Lung (tissue), 11 donors: ENCODE measurements at regions not wholly inside any gene's neighbourhood (a gene's known extent, or its start where the extent isn't known, plus 50 kb on each side); places are given as distances from the start of the nearest gene placed in this dataset.

Experiments
- ATAC-seq: fragments of 200-7000 bp; cut with Tn5 transposase; one replicate; pipeline ENCODE4 v1.9.1; 2020; ENCODE audit warnings: moderate number of reproducible peaks; ENCODE audit not compliant: insufficient read depth, low FRiP score
- DNase-seq, 3 donors: peaks; one replicate each; pipeline ENCODE4 v3.0.0-alpha.2; 2013 to 2017
- H3K27ac ChIP-seq, 2 donors: one replicate each; pipeline ENCODE4 v1.5.1; 2013; ENCODE audit warnings: mild to moderate bottlenecking in 2 of 2, moderate library complexity in 2 of 2, control low read depth in 1 of 2, inconsistent platforms in 1 of 2, low read depth in 1 of 2, low read length in 1 of 2
- H3K27me3 ChIP-seq, 3 donors: one replicate each; pipeline ENCODE4 v1.5.1; 2013; ENCODE audit warnings: low read length in 2 of 3; ENCODE audit not compliant: control insufficient read depth in 3 of 3, insufficient read depth in 3 of 3
- H3K36me3 ChIP-seq, 4 donors: one replicate each; pipeline ENCODE4 v1.5.1; 2013; ENCODE audit warnings: low read length in 4 of 4, mild to moderate bottlenecking in 1 of 4, moderate library complexity in 1 of 4; ENCODE audit not compliant: control insufficient read depth in 4 of 4, insufficient read depth in 4 of 4
- H3K4me1 ChIP-seq, 5 donors: one replicate each; pipeline ENCODE4 v1.5.1; 2013; ENCODE audit warnings: low read length in 5 of 5, mild to moderate bottlenecking in 2 of 5, moderate library complexity in 1 of 5; ENCODE audit not compliant: control insufficient read depth in 5 of 5, insufficient read depth in 5 of 5
- H3K4me3 ChIP-seq: one replicate; pipeline ENCODE4 v1.5.1; 2013; ENCODE audit warnings: mild to moderate bottlenecking, control low read depth, moderate library complexity
- H3K9ac ChIP-seq, 2 donors: one replicate each; pipeline ENCODE4 v1.5.1; 2013; ENCODE audit warnings: low read length in 2 of 2, control low read depth in 1 of 2; ENCODE audit not compliant: insufficient read depth in 1 of 2
- H3K9me3 ChIP-seq, 4 donors: one replicate each; pipeline ENCODE4 v1.5.1; 2013; ENCODE audit warnings: low read length in 3 of 4, mild to moderate bottlenecking in 1 of 4, moderate library complexity in 1 of 4; ENCODE audit not compliant: control insufficient read depth in 4 of 4, insufficient read depth in 3 of 4
- CTCF ChIP-seq: IDR thresholded peaks from 2 replicates; pipeline ENCODE4 v1.5.1; 2012; ENCODE audit warnings: mild to moderate bottlenecking; ENCODE audit errors: control extremely low read depth, extremely low read depth
- WGBS, 2 donors: extraction: QIAGEN DNeasy Blood & Tissue Kit; methylation state at CpG; one replicate each; pipeline ENCODE4 v1.1.7; 2013; 5-methylcytosine and 5-hydroxymethylcytosine counted together
- donor health status: control.
- donor health status: control.
- donor health status: Bipolar disorder and iron deficiency.
- donor health status: healthy.
- donor health status: DM: yes; HTN: yes; CAD: no.

GRCh38 chr5:61687371-61687770, 355.3 kb downstream of the ZSWIM6 start:
- no peak overlapping the region for H3K4me3 ChIP-seq
- no peaks in the 10 kb centered on the region for H3K36me3 ChIP-seq
- no peak for ATAC-seq
- 46 to 67% methylated on average over 5 of the region's 5 CpGs for WGBS, 2 donors
- no peak overlapping the region for H3K9ac ChIP-seq
- H3K4me1 ChIP-seq = peaks cover 0 to 18% (median 0%) of the 10 kb centered on the region in 5 donors
- H3K9me3 ChIP-seq = no peaks in the 10 kb centered on the region
- H3K27ac ChIP-seq = no peak overlapping the region
- no peak for TF ChIP-seq CTCF
- peak in 1 of 3 donors; percentile 5 for DNase-seq
- no peaks in the 10 kb centered on the region for H3K27me3 ChIP-seq

DNA sequence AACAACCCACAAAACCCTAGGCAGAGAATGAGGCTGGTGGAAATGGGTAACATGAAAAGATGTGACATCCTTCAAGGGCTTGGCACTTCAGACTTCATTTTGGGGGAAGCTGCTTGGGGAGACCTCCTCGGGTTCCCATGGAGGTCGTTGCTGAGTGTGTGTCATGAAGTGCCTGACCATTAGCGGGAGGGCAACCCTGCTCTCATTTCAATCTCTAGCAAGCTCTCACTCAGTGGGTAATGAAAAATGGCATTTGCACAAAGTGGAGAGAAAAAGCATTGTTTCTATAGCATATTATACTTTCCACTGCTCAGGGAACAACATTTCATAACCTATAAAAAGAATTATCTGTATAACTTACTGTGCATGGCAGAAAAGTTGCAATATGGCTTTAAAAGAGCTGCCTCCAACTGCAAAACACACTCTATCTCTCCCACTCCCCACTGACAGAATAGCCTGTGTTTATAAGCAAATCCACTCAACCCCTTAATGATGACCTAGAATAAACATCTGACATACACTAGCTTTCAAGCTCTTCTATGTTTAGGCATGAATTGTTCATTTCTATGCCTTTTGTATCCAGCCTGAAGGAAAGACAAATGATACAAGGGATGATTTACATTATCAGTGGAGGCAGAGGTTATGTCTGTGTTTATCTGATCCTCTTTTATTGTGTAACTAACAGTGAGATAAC, 357.2 kb downstream of the ZSWIM6 start:
- ATAC-seq (no peak), DNase-seq (peak in 2 of 3 donors; percentile 46 to 74)
- 51 to 75% methylated on average over 3 of the region's 3 CpGs for WGBS, 2 donors
- Histone ChIP-seq H3K27ac (no peak overlapping the region), H3K9me3 (peaks cover 0 to 4% (median 0%) of the 10 kb centered on the region in 4 donors), H3K27me3 (no peaks in the 10 kb centered on the region), H3K4me1 (peaks cover 0 to 18% (median 0%) of the 10 kb centered on the region in 5 donors), H3K36me3 (no peaks in the 10 kb centered on the region), H3K9ac (no peak overlapping the region), H3K4me3 (no peak overlapping the region)
- no peak for TF ChIP-seq CTCF

DNA sequence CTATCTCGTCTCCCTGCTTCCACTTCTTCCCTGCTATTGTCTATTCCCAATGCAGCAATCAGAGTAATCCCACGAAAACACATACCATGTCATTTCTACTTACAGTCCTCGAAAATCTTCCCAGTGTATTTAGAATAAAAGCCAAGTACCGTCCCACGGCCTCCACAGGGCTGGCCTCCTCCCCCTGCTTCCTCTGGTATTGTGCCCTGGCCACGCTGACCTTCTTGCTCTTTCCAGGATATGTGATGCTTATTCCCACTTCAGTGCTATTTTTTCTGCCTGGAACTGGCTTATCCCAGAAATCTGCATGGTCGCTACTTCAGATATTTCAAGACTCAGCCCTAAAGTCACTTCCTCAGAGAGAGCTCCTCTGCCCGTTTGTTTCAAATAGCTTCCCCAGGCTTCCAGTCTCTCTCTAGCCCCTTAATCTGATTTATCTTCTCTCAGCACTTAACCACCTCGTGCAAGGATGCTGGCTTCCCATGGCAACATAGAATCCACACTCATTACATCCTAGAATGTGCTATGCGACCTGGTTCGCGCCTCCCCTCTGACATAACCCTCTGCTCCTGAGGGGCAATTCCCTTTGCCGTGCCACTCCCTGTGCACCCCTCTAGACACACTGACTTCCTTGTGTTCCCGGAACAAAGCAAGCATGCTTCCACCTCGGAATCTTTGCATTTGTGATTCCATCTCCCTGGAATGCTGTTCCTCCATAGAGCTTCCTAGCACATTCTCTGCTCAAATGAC, 365.9 kb downstream of the ZSWIM6 start:
- H3K4me1 ChIP-seq = peaks cover 0 to 6% (median 3%) of the 10 kb centered on the region in 5 donors
- no peak overlapping the region for H3K9ac ChIP-seq
- no peaks in the 10 kb centered on the region for H3K27me3 ChIP-seq
- H3K27ac ChIP-seq = no peak overlapping the region
- no peak for ATAC-seq
- H3K4me3 ChIP-seq = no peak overlapping the region
- no peak for TF ChIP-seq CTCF
- WGBS, 2 donors = 60 to 78% methylated on average over 15 of the region's 15 CpGs
- H3K36me3 ChIP-seq = no peaks in the 10 kb centered on the region
- no peaks in the 10 kb centered on the region for H3K9me3 ChIP-seq
- peak in 1 of 3 donors; percentile 29 for DNase-seq
